ENCODE measurements at regions not wholly inside any gene's neighbourhood (a gene's known extent, or its start where the extent isn't known, plus 50 kb on each side); places are given as distances from the start of the nearest gene placed in this dataset.

DNA sequence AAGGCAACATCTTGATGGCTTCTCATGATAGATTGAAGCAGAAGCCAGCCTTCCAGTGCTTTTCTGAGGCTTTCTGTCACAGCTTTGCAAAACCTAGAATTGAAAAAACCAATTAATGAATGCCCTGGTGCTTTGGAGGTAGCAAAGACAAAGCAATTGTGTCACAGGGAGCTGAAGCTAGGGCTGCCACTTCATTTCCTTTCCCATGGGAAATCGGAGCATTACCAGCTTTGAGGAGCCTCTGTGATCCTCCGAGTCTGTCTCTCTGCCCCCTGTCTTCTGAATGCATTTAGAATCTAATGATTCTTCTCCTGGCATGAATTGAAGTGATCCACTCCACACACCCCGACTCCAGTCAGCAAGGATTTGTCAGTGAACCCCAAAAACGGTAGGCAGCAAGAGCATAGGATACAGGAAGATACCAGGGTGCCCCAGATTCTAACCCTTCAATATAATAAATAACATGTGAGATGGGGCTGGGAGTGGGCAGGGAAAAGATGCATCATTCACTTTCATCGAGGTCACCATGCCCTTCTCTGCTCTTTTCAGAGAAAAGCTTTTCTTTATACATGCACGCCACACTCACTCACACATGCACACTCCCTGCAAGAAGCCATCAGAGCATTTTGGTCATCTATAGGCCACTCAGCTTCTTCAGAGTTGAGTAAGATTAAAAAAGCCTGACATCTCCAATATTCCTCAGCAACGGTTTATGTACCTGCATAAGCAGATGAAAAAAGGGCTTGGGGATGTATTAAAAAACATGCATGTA lies 247.7 kb upstream of the ZNF462 start:
- no peaks in the 10 kb centered on the region for H3K27me3 ChIP-seq (ENCODE audit: insufficient read depth, low read length)
- H4K5ac ChIP-seq (ENCODE audit: insufficient read length, low read depth, low read length) = no peak overlapping the region
- no peaks in the 10 kb centered on the region for H3K23me2 ChIP-seq (ENCODE audit: insufficient read length, low read depth, low read length, poor library complexity, severe bottlenecking)
- WGBS (ENCODE audit: extremely low coverage, insufficient read length, low lambda C conversion rate) = no CpG with 5 or more reads among the region's 7 CpGs
- H3K14ac ChIP-seq (ENCODE audit: insufficient read depth, low read length) = no peak overlapping the region
- Mint-ChIP-seq H3K4me1 (peaks cover 22 to 30% of the 10 kb centered on the region in 2 experiments), H3K4me3 (no peak overlapping the region), H3K36me3 (ENCODE audit: insufficient read depth in 1 of 3, low read depth in 3 of 3) (no peaks in the 10 kb centered on the region), H3K27me3 (ENCODE audit: low read depth) (no peaks in the 10 kb centered on the region; the same call in 1 of the 2 replicates), H3K27ac (no peak overlapping the region), H3K9me3 (peaks cover 0 to 2% of the 10 kb centered on the region in 2 experiments; a peak in 1 of 5 replicates)
- H3T11ph ChIP-seq (ENCODE audit: low read length) = no peak overlapping the region
- H3K4ac ChIP-seq (ENCODE audit: low read depth, low read length) = no peak overlapping the region
- no peak overlapping the region for H3K9ac ChIP-seq (ENCODE audit: extremely low read depth, insufficient read length, low read length)
- H2BK5ac ChIP-seq (ENCODE audit: insufficient read length, low read length) = no peak overlapping the region
- no peak overlapping the region for H2BK20ac ChIP-seq (ENCODE audit: low read depth, low read length, poor library complexity, severe bottlenecking)
- no peak overlapping the region for H2AK5ac ChIP-seq (ENCODE audit: insufficient read length, low read length)
- H4K8ac ChIP-seq (replicated peaks; ENCODE audit: insufficient read length, low read depth, low read length) = no peak overlapping the region
- no peak overlapping the region for H3K18ac ChIP-seq (ENCODE audit: insufficient read length, low read depth, low read length)
- H3K27ac ChIP-seq (ENCODE audit: insufficient read length, low read depth, low read length) = no peak overlapping the region
- TF ChIP-seq, protein P1, sequence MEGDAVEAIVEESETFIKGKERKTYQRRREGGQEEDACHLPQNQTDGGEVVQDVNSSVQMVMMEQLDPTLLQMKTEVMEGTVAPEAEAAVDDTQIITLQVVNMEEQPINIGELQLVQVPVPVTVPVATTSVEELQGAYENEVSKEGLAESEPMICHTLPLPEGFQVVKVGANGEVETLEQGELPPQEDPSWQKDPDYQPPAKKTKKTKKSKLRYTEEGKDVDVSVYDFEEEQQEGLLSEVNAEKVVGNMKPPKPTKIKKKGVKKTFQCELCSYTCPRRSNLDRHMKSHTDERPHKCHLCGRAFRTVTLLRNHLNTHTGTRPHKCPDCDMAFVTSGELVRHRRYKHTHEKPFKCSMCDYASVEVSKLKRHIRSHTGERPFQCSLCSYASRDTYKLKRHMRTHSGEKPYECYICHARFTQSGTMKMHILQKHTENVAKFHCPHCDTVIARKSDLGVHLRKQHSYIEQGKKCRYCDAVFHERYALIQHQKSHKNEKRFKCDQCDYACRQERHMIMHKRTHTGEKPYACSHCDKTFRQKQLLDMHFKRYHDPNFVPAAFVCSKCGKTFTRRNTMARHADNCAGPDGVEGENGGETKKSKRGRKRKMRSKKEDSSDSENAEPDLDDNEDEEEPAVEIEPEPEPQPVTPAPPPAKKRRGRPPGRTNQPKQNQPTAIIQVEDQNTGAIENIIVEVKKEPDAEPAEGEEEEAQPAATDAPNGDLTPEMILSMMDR (conservative IDR thresholded peaks at IDR 0.05) = no peak
- no peaks in the 10 kb centered on the region for H3K79me2 ChIP-seq (ENCODE audit: insufficient read depth, low read length)
- no peak overlapping the region for H2BK120ac ChIP-seq (ENCODE audit: low read depth, low read length, poor library complexity, severe bottlenecking)
- H2BK12ac ChIP-seq (ENCODE audit: insufficient read length, low read depth, low read length) = no peak overlapping the region
- H3K4me1 ChIP-seq (ENCODE audit: insufficient read depth, low read length) = peaks cover 1% of the 10 kb centered on the region; the same call in 1 of the 2 replicates
- H2AFZ ChIP-seq (ENCODE audit: low read length) = no peak overlapping the region
- no peak for DNase-seq
- no peak overlapping the region for H4K91ac ChIP-seq (ENCODE audit: insufficient read length, low read depth, low read length)
- H2BK15ac ChIP-seq (ENCODE audit: low read depth, low read length) = no peak overlapping the region
- no peak overlapping the region for H3K4me2 ChIP-seq (ENCODE audit: insufficient read depth, insufficient read length, low read length)
- no peaks in the 10 kb centered on the region for H3K79me1 ChIP-seq (ENCODE audit: insufficient read depth, low read depth, low read length, poor library complexity, severe bottlenecking)
- H3K56ac ChIP-seq (ENCODE audit: insufficient read length, low read depth, low read length) = no peak overlapping the region
- H4K20me1 ChIP-seq (ENCODE audit: control insufficient read depth, insufficient read depth, insufficient read length) = no peaks in the 10 kb centered on the region
- no peak overlapping the region for H3K23ac ChIP-seq (ENCODE audit: insufficient read length, low read depth, low read length)
- no peaks in the 10 kb centered on the region for H3K9me3 ChIP-seq (ENCODE audit: control insufficient read depth, low read depth, low read length)

All from H9 (cell line).